Liver (tissue), 8 donors: ENCODE measurements at regions not wholly inside any gene's neighbourhood (a gene's known extent, or its start where the extent isn't known, plus 50 kb on each side); places are given as distances from the start of the nearest gene placed in this dataset.

Experiments used
- DNase-seq: peaks from one replicate; pipeline ENCODE4 v3.0.0-alpha.2; 2017; ENCODE audit warnings: low spot score
- H3K27ac ChIP-seq, 2 donors: one replicate each; pipeline ENCODE4 v1.7.0; 2013; ENCODE audit warnings: inconsistent platforms in 2 of 2, low read length in 2 of 2, control low read depth in 1 of 2, low read depth in 1 of 2, mild to moderate bottlenecking in 1 of 2
- H3K27me3 ChIP-seq, 4 donors: one replicate each; pipeline versions ENCODE4 v1.6.1 to v1.7.0; 2013; ENCODE audit warnings: low read length in 3 of 4, inconsistent platforms in 1 of 4, mild to moderate bottlenecking in 1 of 4, moderate library complexity in 1 of 4; ENCODE audit not compliant: control insufficient read depth in 4 of 4, insufficient read depth in 4 of 4
- H3K36me3 ChIP-seq, 4 donors: one replicate each; pipeline versions ENCODE4 v1.6.1 to v1.7.0; 2013; ENCODE audit warnings: low read length in 3 of 4, mild to moderate bottlenecking in 3 of 4, low read depth in 1 of 4, moderate library complexity in 1 of 4; ENCODE audit not compliant: control insufficient read depth in 4 of 4, insufficient read depth in 3 of 4
- H3K4me1 ChIP-seq, 4 donors: one replicate each; pipeline versions ENCODE4 v1.6.1 to v1.7.0; 2013; ENCODE audit warnings: low read length in 3 of 4, mild to moderate bottlenecking in 3 of 4, moderate library complexity in 1 of 4; ENCODE audit not compliant: control insufficient read depth in 4 of 4, insufficient read depth in 4 of 4
- H3K4me3 ChIP-seq, 3 donors: one replicate each; pipeline versions ENCODE4 v1.6.1 to v1.7.0; 2013; ENCODE audit warnings: low read length in 3 of 3, control low read depth in 1 of 3, low read depth in 1 of 3, mild to moderate bottlenecking in 1 of 3
- H3K9ac ChIP-seq, 2 donors: one replicate each; pipeline ENCODE4 v1.7.0; 2013; ENCODE audit warnings: low read length in 2 of 2, mild to moderate bottlenecking in 2 of 2, moderate library complexity in 2 of 2, control low read depth in 1 of 2, low read depth in 1 of 2
- H3K9me3 ChIP-seq, 4 donors: one replicate each; pipeline versions ENCODE4 v1.6.1 to v1.7.0; 2013; ENCODE audit warnings: low read length in 3 of 4; ENCODE audit not compliant: control insufficient read depth in 4 of 4
- ATF3 ChIP-seq: IDR thresholded peaks from 2 replicates; pipeline ENCODE4 v1.6.1; 2016; ENCODE audit warnings: antibody characterized with exemption
- CTCF ChIP-seq: fragments of 150-350 bp; IDR thresholded peaks from 2 replicates; pipeline ENCODE4 v1.5.1; 2017; ENCODE audit warnings: improper control_type of control experiment, low read depth, low read length; ENCODE audit not compliant: missing input control
- EGR1 ChIP-seq, 2 donors: IDR thresholded peaks; 2 replicates each; pipeline ENCODE4 v1.6.1; 2016 to 2018; ENCODE audit warnings: antibody characterized with exemption in 2 of 2, low read depth in 2 of 2
- FOXA1 ChIP-seq: IDR thresholded peaks from 2 replicates; pipeline ENCODE4 v1.6.1; 2016; ENCODE audit warnings: antibody characterized with exemption
- FOXA2 ChIP-seq: IDR thresholded peaks from 2 replicates; pipeline ENCODE4 v1.6.1; 2016; ENCODE audit warnings: antibody characterized with exemption
- GABPA ChIP-seq, 2 donors: IDR thresholded peaks in 1 of 2; conservative IDR thresholded peaks in 1 of 2; 2 replicates each; pipeline ENCODE4 v1.6.1; 2016; ENCODE audit warnings: antibody characterized with exemption in 2 of 2, mild to moderate bottlenecking in 1 of 2, moderate library complexity in 1 of 2
- HNF4A ChIP-seq, 2 donors: conservative IDR thresholded peaks; 2 replicates each; pipeline ENCODE4 v1.6.1; 2016; ENCODE audit warnings: antibody characterized with exemption in 2 of 2, mild to moderate bottlenecking in 2 of 2
- HNF4G ChIP-seq: IDR thresholded peaks from 2 replicates; pipeline ENCODE4 v1.6.1; 2016; ENCODE audit warnings: antibody characterized with exemption
- JUND ChIP-seq, 2 donors: IDR thresholded peaks; 2 replicates each; pipeline ENCODE4 v1.6.1; 2016; ENCODE audit warnings: antibody characterized with exemption in 2 of 2
- MAX ChIP-seq: IDR thresholded peaks from 2 replicates; pipeline ENCODE4 v1.6.1; 2016; ENCODE audit warnings: antibody characterized with exemption
- NR2F2 ChIP-seq: IDR thresholded peaks from 2 replicates; pipeline ENCODE4 v1.6.1; 2016; ENCODE audit warnings: antibody characterized with exemption
- RAD21 ChIP-seq, 2 donors: IDR thresholded peaks; 2 replicates each; pipeline ENCODE4 v1.6.1; 2016; ENCODE audit warnings: antibody characterized with exemption in 2 of 2, mild to moderate bottlenecking in 2 of 2
- REST ChIP-seq: IDR thresholded peaks from 2 replicates; pipeline ENCODE4 v1.6.1; 2016; ENCODE audit warnings: antibody characterized with exemption, mild to moderate bottlenecking
- RXRA ChIP-seq, 2 donors: IDR thresholded peaks; 2 replicates each; pipeline ENCODE4 v1.6.1; 2017 to 2018; ENCODE audit warnings: antibody characterized with exemption in 2 of 2, mild to moderate bottlenecking in 1 of 2
- SP1 ChIP-seq: IDR thresholded peaks from 2 replicates; pipeline ENCODE4 v1.6.1; 2018; ENCODE audit warnings: antibody characterized with exemption, mild to moderate bottlenecking
- TAF1 ChIP-seq: conservative IDR thresholded peaks from 2 replicates; pipeline ENCODE4 v1.6.1; 2016; ENCODE audit warnings: antibody characterized with exemption, mild to moderate bottlenecking
- YY1 ChIP-seq: IDR thresholded peaks from 2 replicates; pipeline ENCODE4 v1.6.1; 2016; ENCODE audit warnings: antibody characterized with exemption, mild to moderate bottlenecking
- ZBTB33 ChIP-seq: IDR thresholded peaks from 2 replicates; pipeline ENCODE4 v1.6.1; 2016; ENCODE audit warnings: antibody characterized with exemption
- WGBS: extraction: QIAGEN DNeasy Blood & Tissue Kit; methylation state at CpG from one replicate; pipeline ENCODE4 v1.1.7; 2013; 5-methylcytosine and 5-hydroxymethylcytosine counted together
- donor health status: healthy.
- donor health status: healthy.
- donor health status: healthy.
- donor health status: healthy.
- donor health status: healthy.

- WGBS: 93% methylated on average over 7 of the region's 7 CpGs
- Histone ChIP-seq H3K27me3 (no peaks in the 10 kb centered on the region), H3K9me3 (no peaks in the 10 kb centered on the region), H3K9ac (no peak overlapping the region), H3K4me1 (no peaks in the 10 kb centered on the region), H3K36me3 (no peaks in the 10 kb centered on the region), H3K27ac (no peak overlapping the region), H3K4me3 (no peak overlapping the region)
- TF ChIP-seq MAX: no peak
- no peak for DNase-seq
These were observed 402.6 kb upstream of the SULF2 start for GRCh38 chr20:48187851-48188250.

GRCh38 chr20:48186915-48187314, 401.6 kb upstream of the SULF2 start:
- no peaks in the 10 kb centered on the region for H3K27me3 ChIP-seq
- no peak overlapping the region for H3K9ac ChIP-seq
- H3K9me3 ChIP-seq: no peaks in the 10 kb centered on the region
- H3K36me3 ChIP-seq: no peaks in the 10 kb centered on the region
- DNase-seq: no peak
- H3K4me3 ChIP-seq: no peak overlapping the region
- TF ChIP-seq HNF4A (conservative IDR thresholded peaks at IDR 0.05) (no peak), ZBTB33 (no peak), FOXA1 (no peak), MAX (no peak), SP1 (no peak), FOXA2 (no peak), YY1 (no peak), HNF4G (no peak), NR2F2 (no peak), GABPA (IDR thresholded peaks at IDR 0.05 in 1 of 2, conservative IDR thresholded peaks at IDR 0.05 in 1 of 2) (no peak), EGR1 (IDR thresholded peaks at IDR 0.05; ENCODE audit: low read depth in 2 of 2) (no peak), RAD21 (IDR thresholded peaks at IDR 0.05) (no peak), TAF1 (no peak), RXRA (IDR thresholded peaks at IDR 0.05) (no peak), CTCF (no peak), ATF3 (no peak), JUND (IDR thresholded peaks at IDR 0.05) (no peak), REST (no peak)
- H3K27ac ChIP-seq: no peak overlapping the region
- no peaks in the 10 kb centered on the region for H3K4me1 ChIP-seq
- WGBS: 68% methylated on average over 7 of the region's 7 CpGs
